HepG2 (cell line): ENCODE measurements at regions not wholly inside any gene's neighbourhood (a gene's known extent, or its start where the extent isn't known, plus 50 kb on each side); places are given as distances from the start of the nearest gene placed in this dataset.

Experiments
- ATAC-seq: fragments of 200-7000 bp; cut with Tn5 transposase; 3 replicates; pipeline ENCODE4 v1.9.1; 2020; ENCODE audit warnings: mild to moderate bottlenecking, moderate library complexity
- BruUV-seq: library from RNA; stranded (reverse); fragments of 400-500 nt; replicated peaks from 2 replicates; lab custom pipeline; 2021; lab: Mats Ljungman, UMichigan
- CTCF ChIA-PET: fragments of 300-600 bp; formaldehyde crosslinking; extraction: SDS; loops from one replicate; lab custom pipeline; 2021; ENCODE audit warnings: low total read pairs, inconsistent platforms, low intra/inter-chr PET ratio; lab: Yijun Ruan, JAX
- POLR2A ChIA-PET: fragments of 350-600 bp; sonication (Branson Sonifier 250); formaldehyde crosslinking; loops from one replicate; lab custom pipeline; 2020; ENCODE audit warnings: antibody characterized with exemption, inconsistent platforms; lab: Yijun Ruan, JAX
- DNase-seq: peaks from one replicate; pipeline ENCODE4 v3.0.0-alpha.2; 2015; ENCODE audit warnings: low spot score
- FAIRE-seq: peaks from 3 replicates; lab custom pipeline; 2011; peaks lifted over from hg19 to GRCh38; lab: Jason Lieb, UNC
- H2AFZ ChIP-seq: one replicate; pipeline ENCODE4 v1.6.1; 2011; ENCODE audit warnings: low read length, inconsistent platforms
- H3K27ac ChIP-seq: fragments of 300-600 bp; 3 replicates; pipeline ENCODE4 v1.8.0; 2011; ENCODE audit warnings: mixed run types, mild to moderate bottlenecking, mixed read lengths, low read length, inconsistent platforms; ENCODE audit not compliant: insufficient read depth; ENCODE audit errors: extremely low read length
- H3K27me3 ChIP-seq, 2 experiments: fragments of 200-600 bp in 1 of 2; 2 replicates in 1 of 2; 3 replicates in 1 of 2; pipeline versions ENCODE4 v1.6.0 to v1.8.0; 2011; ENCODE audit warnings: low read length in 2 of 2, mild to moderate bottlenecking in 2 of 2, moderate library complexity in 2 of 2, inconsistent platforms in 1 of 2; ENCODE audit not compliant: insufficient read depth in 2 of 2, control insufficient read depth in 1 of 2
- H3K36me3 ChIP-seq, 2 experiments: fragments of 200-600 bp in 1 of 2; replicated peaks in 1 of 2; 2 replicates in 1 of 2; 3 replicates in 1 of 2; pipeline versions ENCODE4 v1.5.1 to v1.8.0; 2011; ENCODE audit warnings: low read length in 2 of 2, inconsistent platforms in 1 of 2; ENCODE audit not compliant: insufficient read depth in 2 of 2, control insufficient read depth in 1 of 2
- H3K4me1 ChIP-seq: 2 replicates; pipeline ENCODE4 v1.5.1; 2012; ENCODE audit warnings: low read length, inconsistent platforms; ENCODE audit not compliant: insufficient read depth
- H3K4me2 ChIP-seq: 2 replicates; pipeline ENCODE4 v1.6.0; 2011; ENCODE audit warnings: low read depth, low read length, inconsistent platforms
- H3K4me3 ChIP-seq, 3 experiments: fragments of 200-600 bp in 1 of 3; sonication (generic), shearing (Covaris generic) in 1 of 3; replicated peaks in 1 of 3; 2 replicates each; pipeline ENCODE4 v1.5.1; 2011 to 2016; ENCODE audit warnings: low read length in 3 of 3, inconsistent platforms in 2 of 3, low read depth in 2 of 3, mild to moderate bottlenecking in 2 of 3, control low read depth in 1 of 3, mixed read lengths in 1 of 3; ENCODE audit not compliant: insufficient read depth in 1 of 3
- H3K79me2 ChIP-seq: one replicate; pipeline ENCODE4 v1.6.1; 2011; ENCODE audit warnings: low read length, inconsistent platforms; ENCODE audit not compliant: insufficient read depth
- H3K9ac ChIP-seq: 2 replicates; pipeline ENCODE4 v1.6.0; 2011; ENCODE audit warnings: mild to moderate bottlenecking, low read depth, low read length, inconsistent platforms; ENCODE audit not compliant: insufficient read depth
- H3K9me3 ChIP-seq: 2 replicates; pipeline ENCODE4 v1.5.1; 2012; ENCODE audit warnings: mild to moderate bottlenecking, low read length
- H4K20me1 ChIP-seq: 2 replicates; pipeline ENCODE4 v1.6.0; 2011; ENCODE audit warnings: inconsistent platforms, mild to moderate bottlenecking, low read length, moderate library complexity; ENCODE audit not compliant: insufficient read depth
- CERS6 ChIP-seq: sonication (generic); formaldehyde crosslinking; IDR thresholded peaks from 2 replicates; pipeline ENCODE4 v1.5.0; 2020; ENCODE audit warnings: missing genetic modification reagents
- ISL2 ChIP-seq: sonication (generic); formaldehyde crosslinking; IDR thresholded peaks from 2 replicates; pipeline ENCODE4 v1.5.0; 2020; ENCODE audit warnings: missing genetic modification reagents
- MLXIP ChIP-seq: sonication (generic); formaldehyde crosslinking; IDR thresholded peaks from 2 replicates; pipeline ENCODE4 v1.9.0; 2021; ENCODE audit warnings: missing genetic modification reagents, borderline replicate concordance
- MTF1 ChIP-seq: sonication (generic); formaldehyde crosslinking; IDR thresholded peaks from 2 replicates; pipeline ENCODE4 v1.5.0; 2020; ENCODE audit warnings: missing genetic modification reagents
- RCOR2 ChIP-seq: IDR thresholded peaks from 2 replicates; pipeline ENCODE4 v1.6.1; 2016; ENCODE audit warnings: missing biosample characterization, missing genetic modification reagents
- ZNF816 ChIP-seq: sonication (generic); formaldehyde crosslinking; IDR thresholded peaks from 2 replicates; pipeline ENCODE4 v1.8.0; 2022; ENCODE audit warnings: missing genetic modification reagents, mild to moderate bottlenecking, borderline replicate concordance
- ZSCAN9 ChIP-seq: IDR thresholded peaks from 2 replicates; pipeline ENCODE4 v1.6.1; 2016; ENCODE audit warnings: borderline replicate concordance
- whole genome bisulfite sequencing: methylation state at CpG from one replicate; pipeline ENCODE4 v1.1.6; 2017; ENCODE audit warnings: low lambda C conversion rate; 5-methylcytosine and 5-hydroxymethylcytosine counted together
- in situ Hi-C: cut with HindIII; loops from 2 replicates; pipeline ENCODE4 v1.10.0; 2017; ENCODE audit warnings: low pct_unique_long_range_greater_than_20kb; ENCODE audit not compliant: extremely low pct_ligation_motif_present
- intact Hi-C: fragments of 100-400 bp; cut with micrococcal nuclease; formaldehyde crosslinking; loops from one replicate; pipeline ENCODE4 v1.10.0; 2022; ENCODE audit not compliant: unreplicated experiment

- BruUV-seq, result no TSS peak
- no peak for FAIRE-seq
- H3K36me3 ChIP-seq, result no peaks in the 10 kb centered on the region
- H3K27ac ChIP-seq, result no peak overlapping the region
- TF ChIP-seq CERS6 (CRISPR knock-in tag) (no peak), ZSCAN9 (CRISPR knock-in tag) (no peak), MLXIP (no peak), MTF1 (CRISPR knock-in tag) (no peak), RCOR2 (CRISPR knock-in tag) (no peak), ISL2 (no peak), ZNF816 (no peak)
- H3K4me1 ChIP-seq, result no peaks in the 10 kb centered on the region
- no peaks in the 10 kb centered on the region for H3K79me2 ChIP-seq
- H3K9ac ChIP-seq, result no peak overlapping the region
- no peak for DNase-seq
- intact Hi-C loops (loop anchor here (10.0 kb wide), 1 partner anchor 272 kb away; no protein-coding TSS in a partner anchor), in situ Hi-C loops (loop anchor here (25.0 kb wide), 1 partner anchor 754 kb away; no protein-coding TSS in a partner anchor)
- no peak overlapping the region for H3K4me3 ChIP-seq
- no peak overlapping the region for H3K4me2 ChIP-seq
- WGBS, result 40% methylated on average over 6 of the region's 6 CpGs
- ChIA-PET POLR2A (no interaction called here), CTCF (no interaction called here)
- no peaks in the 10 kb centered on the region for H4K20me1 ChIP-seq
- H3K9me3 ChIP-seq, result no peaks in the 10 kb centered on the region
- no peaks in the 10 kb centered on the region; a peak in 1 of 5 replicates for H3K27me3 ChIP-seq
- H2AFZ ChIP-seq, result no peak overlapping the region
- ATAC-seq, result no peak
Measured at GRCh38 chr3:67866571-67866970, 212.2 kb upstream of the SUCLG2 start.
